Skeletal muscle satellite cell (primary cell): ENCODE measurements at regions not wholly inside any gene's neighbourhood (a gene's known extent, or its start where the extent isn't known, plus 50 kb on each side); places are given as distances from the start of the nearest gene placed in this dataset.

Experiments used
- H3K27me3 ChIP-seq: 2 replicates; pipeline ENCODE4 v1.7.0; 2013; ENCODE audit warnings: low read length; ENCODE audit not compliant: control insufficient read depth, insufficient read depth
- H3K36me3 ChIP-seq: 2 replicates; pipeline ENCODE4 v1.7.0; 2013; ENCODE audit warnings: mild to moderate bottlenecking, control low read depth, low read length; ENCODE audit not compliant: insufficient read depth
- H3K4me1 ChIP-seq: 2 replicates; pipeline ENCODE4 v1.7.0; 2013; ENCODE audit warnings: low read length; ENCODE audit not compliant: control insufficient read depth, insufficient read depth
- H3K4me2 ChIP-seq: 2 replicates; pipeline ENCODE4 v1.7.0; 2013; ENCODE audit warnings: mild to moderate bottlenecking, low read length
- H3K4me3 ChIP-seq: 2 replicates; pipeline ENCODE4 v1.7.0; 2013; ENCODE audit warnings: low read length
- H3K9ac ChIP-seq: 2 replicates; pipeline ENCODE4 v1.7.0; 2013; ENCODE audit warnings: mild to moderate bottlenecking, low read depth, low read length, moderate library complexity
- H3K9me3 ChIP-seq: replicated peaks from 2 replicates; pipeline ENCODE4 v1.7.0; 2013; ENCODE audit warnings: mild to moderate bottlenecking, control low read depth, low read length

DNA sequence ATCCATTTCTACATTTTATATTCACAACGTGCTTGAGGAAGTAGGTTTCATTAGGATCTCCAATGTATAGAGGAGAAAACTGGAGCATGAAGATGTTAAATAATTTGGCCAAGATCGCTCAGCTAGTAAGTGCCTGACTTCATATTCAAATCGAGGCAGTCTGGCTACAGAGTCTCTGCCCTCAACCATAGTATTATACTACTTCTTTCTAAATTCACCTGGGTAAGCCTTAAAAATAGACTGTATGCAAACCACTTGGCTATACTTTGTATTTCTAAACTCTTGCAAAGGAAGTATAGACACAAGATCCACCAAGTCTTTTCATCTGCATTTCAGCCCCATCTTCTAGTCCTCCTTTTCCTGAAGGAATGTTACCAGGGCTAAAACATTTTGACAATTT, 232.0 kb downstream of the PLK2 start:
- H3K4me2 ChIP-seq = no peak overlapping the region
- no peaks in the 10 kb centered on the region for H3K4me1 ChIP-seq
- H3K9ac ChIP-seq = no peak overlapping the region
- H3K9me3 ChIP-seq = no peaks in the 10 kb centered on the region
- H3K36me3 ChIP-seq = no peaks in the 10 kb centered on the region
- no peak overlapping the region for H3K4me3 ChIP-seq
- H3K27me3 ChIP-seq = no peaks in the 10 kb centered on the region

DNA sequence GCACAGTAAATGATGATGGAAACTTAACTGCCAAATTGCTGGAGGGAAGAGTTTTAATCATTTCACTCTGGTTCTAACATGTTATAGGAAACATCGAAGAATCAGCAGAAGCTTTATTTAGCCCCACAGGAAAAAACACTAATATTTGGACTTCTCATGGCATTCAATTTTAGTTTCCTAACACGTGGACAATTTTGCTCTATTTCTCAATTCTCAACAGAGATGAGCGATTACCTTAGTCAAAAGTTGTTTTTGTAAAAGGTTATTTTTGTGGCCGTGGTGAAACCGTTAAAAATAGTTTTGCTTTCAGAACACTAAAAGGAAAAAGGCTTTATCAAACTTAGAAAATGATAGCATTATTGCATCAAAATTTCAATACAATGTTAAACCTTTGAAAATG, 235.2 kb downstream of the PLK2 start:
- no peaks in the 10 kb centered on the region for H3K4me1 ChIP-seq
- H3K27me3 ChIP-seq = no peaks in the 10 kb centered on the region
- no peak overlapping the region for H3K4me3 ChIP-seq
- no peak overlapping the region for H3K9ac ChIP-seq
- no peak overlapping the region for H3K4me2 ChIP-seq
- no peaks in the 10 kb centered on the region for H3K36me3 ChIP-seq
- H3K9me3 ChIP-seq = no peaks in the 10 kb centered on the region

DNA sequence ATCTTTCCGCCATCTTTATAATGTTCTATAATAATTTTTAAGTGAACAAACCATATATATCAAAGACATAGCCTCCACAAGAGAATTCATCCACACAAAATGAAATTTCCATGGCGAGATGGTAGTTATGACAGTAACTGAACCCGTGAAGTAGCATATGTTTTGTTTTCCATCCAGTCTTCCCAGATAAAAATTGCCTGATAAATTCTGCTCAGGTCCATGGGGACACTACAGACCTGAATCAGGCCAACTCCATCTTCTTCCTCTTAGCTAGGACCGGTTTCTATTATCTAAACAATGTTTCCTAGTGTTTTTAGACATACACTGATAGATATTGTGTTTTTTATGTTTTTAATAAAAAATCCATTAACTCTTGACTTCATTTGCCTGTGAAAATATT, 235.7 kb downstream of the PLK2 start:
- no peaks in the 10 kb centered on the region for H3K36me3 ChIP-seq
- no peak overlapping the region for H3K9ac ChIP-seq
- no peak overlapping the region for H3K4me2 ChIP-seq
- H3K9me3 ChIP-seq = no peaks in the 10 kb centered on the region
- H3K4me3 ChIP-seq = no peak overlapping the region
- no peaks in the 10 kb centered on the region for H3K4me1 ChIP-seq
- no peaks in the 10 kb centered on the region for H3K27me3 ChIP-seq

- Histone ChIP-seq H3K9ac (no peak overlapping the region), H3K4me2 (no peak overlapping the region), H3K27me3 (no peaks in the 10 kb centered on the region), H3K9me3 (no peaks in the 10 kb centered on the region), H3K36me3 (no peaks in the 10 kb centered on the region), H3K4me1 (no peaks in the 10 kb centered on the region), H3K4me3 (no peak overlapping the region)
Observed at GRCh38 chr5:58215364-58215763, 244.5 kb downstream of the PLK2 start.

- H3K9me3 ChIP-seq = no peaks in the 10 kb centered on the region
- no peak overlapping the region for H3K4me2 ChIP-seq
- no peaks in the 10 kb centered on the region for H3K27me3 ChIP-seq
- no peak overlapping the region for H3K4me3 ChIP-seq
- no peaks in the 10 kb centered on the region for H3K4me1 ChIP-seq
- no peaks in the 10 kb centered on the region for H3K36me3 ChIP-seq
- no peak overlapping the region for H3K9ac ChIP-seq
Observed at GRCh38 chr5:58211441-58211840, 248.4 kb downstream of the PLK2 start.

DNA sequence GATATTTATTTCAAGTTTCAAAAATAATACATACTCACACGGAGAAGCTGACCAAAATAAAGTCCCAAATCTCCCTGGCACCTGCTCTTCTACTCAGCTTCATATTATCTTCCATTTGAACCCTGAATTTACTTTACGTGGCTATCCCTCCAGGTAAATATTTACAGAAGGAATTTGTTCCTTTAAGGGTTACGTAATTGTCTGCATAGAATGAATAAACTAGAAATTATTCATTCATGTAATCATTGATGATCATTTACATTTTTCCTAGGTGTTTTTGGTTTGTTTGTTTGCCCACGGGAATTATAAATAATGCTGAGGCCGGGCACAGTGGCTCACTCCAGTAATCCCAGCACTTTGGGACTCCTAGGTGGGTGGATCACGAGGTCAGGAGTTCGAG, 251.2 kb downstream of the PLK2 start:
- Histone ChIP-seq H3K9me3 (no peaks in the 10 kb centered on the region), H3K4me3 (no peak overlapping the region), H3K27me3 (no peaks in the 10 kb centered on the region), H3K36me3 (no peaks in the 10 kb centered on the region), H3K4me1 (no peaks in the 10 kb centered on the region), H3K9ac (no peak overlapping the region), H3K4me2 (no peak overlapping the region)

DNA sequence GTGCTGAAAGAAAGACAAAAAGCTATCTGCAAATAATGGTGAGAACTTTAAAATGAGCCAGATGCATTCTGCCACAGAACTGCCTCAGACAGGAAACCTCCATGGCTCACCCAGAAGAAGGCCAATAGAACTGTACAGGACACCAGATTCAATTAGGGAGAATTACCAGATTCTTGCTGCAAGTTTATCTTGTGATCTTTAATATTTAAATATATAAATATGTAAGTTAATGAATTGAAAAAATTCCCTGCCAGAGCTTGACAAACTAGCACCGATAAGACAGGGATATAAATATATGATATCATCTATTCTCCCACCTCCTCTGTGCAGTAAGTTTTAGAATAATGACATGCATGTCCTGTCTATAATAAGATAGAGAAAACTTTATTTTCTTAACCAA, 252.8 kb downstream of the PLK2 start:
- no peak overlapping the region for H3K4me3 ChIP-seq
- no peaks in the 10 kb centered on the region for H3K36me3 ChIP-seq
- no peaks in the 10 kb centered on the region for H3K27me3 ChIP-seq

DNA sequence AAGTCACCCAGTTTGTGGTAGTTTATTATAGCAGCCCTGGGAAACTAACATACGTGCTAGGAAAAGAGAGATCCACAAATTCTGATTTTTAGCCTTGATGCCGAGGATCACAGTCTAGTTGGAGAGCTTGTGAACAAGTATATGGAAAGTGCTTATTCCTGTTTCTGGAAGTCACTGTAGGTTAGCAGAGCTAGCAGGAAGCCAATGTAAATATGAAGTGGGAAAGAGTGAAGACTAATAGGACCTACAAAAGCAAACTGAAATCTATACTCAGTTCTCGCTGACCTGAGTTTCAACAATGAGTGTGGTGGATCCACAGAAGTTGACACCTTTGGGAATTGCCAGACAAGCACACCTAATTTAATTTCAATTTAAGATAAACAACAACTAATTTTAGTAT, 254.9 kb downstream of the PLK2 start:
- H3K27me3 ChIP-seq = no peaks in the 10 kb centered on the region
- H3K9ac ChIP-seq = no peak overlapping the region
- no peaks in the 10 kb centered on the region for H3K36me3 ChIP-seq
- H3K4me1 ChIP-seq = peaks cover 4% of the 10 kb centered on the region
- H3K4me3 ChIP-seq = no peak overlapping the region
- H3K9me3 ChIP-seq = no peaks in the 10 kb centered on the region
- no peak overlapping the region for H3K4me2 ChIP-seq

More for the DNA sequence above, 252.8 kb downstream of the PLK2 start:
- Histone ChIP-seq H3K4me1 (peaks cover 1% of the 10 kb centered on the region), H3K9me3 (no peaks in the 10 kb centered on the region), H3K4me2 (no peak overlapping the region), H3K9ac (no peak overlapping the region)

DNA sequence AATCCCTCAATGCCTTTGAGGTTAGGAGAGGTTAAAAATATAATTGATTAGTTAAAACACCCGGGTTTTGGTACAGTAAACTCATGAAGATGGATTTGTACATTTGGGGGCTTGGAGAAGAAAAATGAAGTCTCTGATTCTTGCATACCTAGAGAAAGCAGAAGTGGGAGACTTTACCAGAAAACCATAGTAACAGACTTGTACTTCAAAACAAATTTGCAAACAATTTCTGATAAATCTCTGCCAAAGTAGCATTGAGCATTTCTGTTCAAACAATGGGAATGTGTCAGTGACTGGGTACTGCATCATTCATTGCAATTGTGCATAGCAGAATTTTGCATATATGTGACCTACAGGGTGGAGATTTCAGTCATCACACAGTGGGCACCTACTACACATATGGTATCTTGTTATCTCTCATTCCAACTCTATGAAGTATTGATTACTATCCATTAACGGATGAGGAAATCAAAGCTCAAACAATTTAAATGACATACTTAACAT, 256.9 kb downstream of the PLK2 start:
- Histone ChIP-seq H3K4me3 (no peak overlapping the region), H3K4me1 (peaks cover 4% of the 10 kb centered on the region), H3K9ac (no peak overlapping the region), H3K9me3 (no peaks in the 10 kb centered on the region), H3K4me2 (no peak overlapping the region), H3K27me3 (no peaks in the 10 kb centered on the region), H3K36me3 (no peaks in the 10 kb centered on the region)

DNA sequence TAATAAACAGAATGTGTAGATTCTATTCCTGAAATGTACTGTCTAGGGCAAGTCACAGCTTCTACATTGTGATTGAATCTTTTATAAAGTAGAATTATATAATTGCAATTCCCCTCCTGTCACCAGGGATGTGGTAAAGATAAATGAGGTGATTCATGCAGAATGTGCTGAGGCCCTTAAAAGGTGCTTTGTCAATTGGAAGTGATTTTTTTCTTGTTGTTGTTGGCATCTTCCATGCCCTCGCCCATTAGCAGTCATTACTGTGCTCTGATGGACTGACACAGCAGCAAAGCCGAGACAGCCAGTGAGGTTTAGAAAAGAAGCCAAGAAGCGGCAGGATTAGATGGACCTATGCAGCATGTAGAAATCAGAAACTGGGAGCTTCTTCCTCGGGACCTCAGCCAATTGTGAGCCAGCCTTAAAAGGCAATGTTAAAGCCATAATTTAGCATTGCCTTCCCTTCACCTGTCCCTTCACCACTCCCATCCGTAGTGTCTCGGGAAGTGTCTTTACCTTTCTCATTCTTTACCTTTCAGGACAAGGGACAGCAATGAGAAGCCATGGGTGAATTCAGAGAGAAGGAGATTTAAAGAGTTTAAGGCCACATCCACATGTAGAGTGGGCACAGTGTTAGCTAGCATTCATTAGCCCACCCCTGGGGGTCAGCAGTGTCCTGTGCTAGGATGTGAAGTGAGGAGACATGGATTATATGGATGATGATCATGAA, 257.8 kb downstream of the PLK2 start:
- peaks cover 4% of the 10 kb centered on the region for H3K4me1 ChIP-seq
- no peaks in the 10 kb centered on the region for H3K27me3 ChIP-seq
- no peaks in the 10 kb centered on the region for H3K36me3 ChIP-seq
- no peak overlapping the region for H3K4me2 ChIP-seq
- H3K9me3 ChIP-seq = no peaks in the 10 kb centered on the region
- no peak overlapping the region for H3K9ac ChIP-seq
- no peak overlapping the region for H3K4me3 ChIP-seq

DNA sequence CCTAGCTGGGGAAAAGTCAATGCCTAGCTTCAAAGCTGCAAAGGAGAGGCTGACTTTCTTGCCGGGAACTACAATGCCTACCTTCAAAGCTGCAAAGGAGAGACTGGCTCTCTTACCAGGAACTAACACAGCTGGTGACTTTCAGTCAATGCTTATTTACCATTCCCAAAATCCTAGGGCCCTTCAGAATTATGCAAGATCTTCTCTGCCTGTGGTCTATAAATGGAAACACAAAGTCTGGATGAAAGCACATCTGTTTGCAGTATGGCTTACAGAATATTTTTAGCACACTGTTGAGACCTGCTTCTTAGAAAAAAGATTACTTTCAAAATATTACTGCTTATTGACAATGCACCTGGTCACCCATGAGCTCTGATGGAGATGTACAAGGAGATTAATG, 259.4 kb downstream of the PLK2 start:
- H3K9ac ChIP-seq = no peak overlapping the region
- H3K4me2 ChIP-seq = no peak overlapping the region
- H3K4me1 ChIP-seq = peaks cover 4% of the 10 kb centered on the region
- no peak overlapping the region for H3K4me3 ChIP-seq
- no peaks in the 10 kb centered on the region for H3K27me3 ChIP-seq
- no peaks in the 10 kb centered on the region for H3K36me3 ChIP-seq
- H3K9me3 ChIP-seq = no peaks in the 10 kb centered on the region

- Histone ChIP-seq H3K4me2 (no peak overlapping the region), H3K27me3 (no peaks in the 10 kb centered on the region), H3K36me3 (no peaks in the 10 kb centered on the region), H3K4me3 (no peak overlapping the region), H3K4me1 (peaks cover 4% of the 10 kb centered on the region), H3K9ac (no peak overlapping the region), H3K9me3 (no peaks in the 10 kb centered on the region)
Observed at GRCh38 chr5:58199087-58199486, 260.8 kb downstream of the PLK2 start.
